ENCODE measurements at regions not wholly inside any gene's neighbourhood (a gene's known extent, or its start where the extent isn't known, plus 50 kb on each side); places are given as distances from the start of the nearest gene placed in this dataset.

GRCh38 chr6:9948678-9949077, 466.2 kb downstream of the TFAP2A start:
- DNase-seq (ENCODE audit: low read depth): no peak
- H3K4me3 ChIP-seq (ENCODE audit: low read length): no peak overlapping the region
- no peak for TF ChIP-seq CTCF (conservative IDR thresholded peaks at IDR 0.05; ENCODE audit: low read length)

GRCh38 chr6:9943986-9944385, 470.9 kb downstream of the TFAP2A start:
- no peak for TF ChIP-seq CTCF (conservative IDR thresholded peaks at IDR 0.05; ENCODE audit: low read length)
- no peak overlapping the region for H3K4me3 ChIP-seq (ENCODE audit: low read length)
- DNase-seq (ENCODE audit: low read depth): no peak

GRCh38 chr6:9943026-9943425, 471.8 kb downstream of the TFAP2A start:
- no peak for TF ChIP-seq CTCF (conservative IDR thresholded peaks at IDR 0.05; ENCODE audit: low read length)
- DNase-seq (ENCODE audit: low read depth): no peak

GRCh38 chr6:9942131-9942530, 472.7 kb downstream of the TFAP2A start:
- no peak for DNase-seq (ENCODE audit: low read depth)
- H3K4me3 ChIP-seq (ENCODE audit: low read length): no peak overlapping the region
- no peak for TF ChIP-seq CTCF (conservative IDR thresholded peaks at IDR 0.05; ENCODE audit: low read length)

More at GRCh38 chr6:9943026-9943425, 471.8 kb downstream of the TFAP2A start:
- no peak overlapping the region for H3K4me3 ChIP-seq (ENCODE audit: low read length)

GRCh38 chr6:9938801-9939200, 476.1 kb downstream of the TFAP2A start:
- TF ChIP-seq CTCF (conservative IDR thresholded peaks at IDR 0.05; ENCODE audit: low read length): no peak
- no peak overlapping the region for H3K4me3 ChIP-seq (ENCODE audit: low read length)
- DNase-seq (ENCODE audit: low read depth): no peak

- no peak overlapping the region for H3K4me3 ChIP-seq (ENCODE audit: low read length)
- no peak for TF ChIP-seq CTCF (conservative IDR thresholded peaks at IDR 0.05; ENCODE audit: low read length)
- no peak for DNase-seq (ENCODE audit: low read depth)
Measured at GRCh38 chr6:9937031-9937763, 477.7 kb downstream of the TFAP2A start.

GRCh38 chr6:9936551-9936950, 478.3 kb downstream of the TFAP2A start:
- no peak for TF ChIP-seq CTCF (conservative IDR thresholded peaks at IDR 0.05; ENCODE audit: low read length)
- DNase-seq (ENCODE audit: low read depth): no peak
- H3K4me3 ChIP-seq (ENCODE audit: low read length): no peak overlapping the region

All from AG10803 (cell line).